Tibial nerve (tissue), 3 donors: ENCODE measurements at regions not wholly inside any gene's neighbourhood (a gene's known extent, or its start where the extent isn't known, plus 50 kb on each side); places are given as distances from the start of the nearest gene placed in this dataset.

ENCODE experiments used
- POLR2A ChIP-seq, 2 donors: fragments of 450-650 bp; IDR thresholded peaks; one replicate each; pipeline ENCODE4 v1.6.1; 2017; ENCODE audit warnings: antibody characterized with exemption in 2 of 2, mild to moderate bottlenecking in 2 of 2, moderate library complexity in 2 of 2
- TF ChIP-seq, protein P1 (sequence below), 5 experiments: fragments of 200-600 bp in 3 of 5; fragments of 450-650 bp in 2 of 5; sonication (generic) in 3 of 5; IDR thresholded peaks; one replicate each; pipeline ENCODE4 v1.5.1; 2016 to 2019; ENCODE audit warnings: antibody characterized with exemption in 5 of 5, mild to moderate bottlenecking in 3 of 5, moderate library complexity in 2 of 5

GRCh38 chr2:228848638-228849037 is 422.4 kb downstream of the PID1 start:
- TF ChIP-seq, protein P1, sequence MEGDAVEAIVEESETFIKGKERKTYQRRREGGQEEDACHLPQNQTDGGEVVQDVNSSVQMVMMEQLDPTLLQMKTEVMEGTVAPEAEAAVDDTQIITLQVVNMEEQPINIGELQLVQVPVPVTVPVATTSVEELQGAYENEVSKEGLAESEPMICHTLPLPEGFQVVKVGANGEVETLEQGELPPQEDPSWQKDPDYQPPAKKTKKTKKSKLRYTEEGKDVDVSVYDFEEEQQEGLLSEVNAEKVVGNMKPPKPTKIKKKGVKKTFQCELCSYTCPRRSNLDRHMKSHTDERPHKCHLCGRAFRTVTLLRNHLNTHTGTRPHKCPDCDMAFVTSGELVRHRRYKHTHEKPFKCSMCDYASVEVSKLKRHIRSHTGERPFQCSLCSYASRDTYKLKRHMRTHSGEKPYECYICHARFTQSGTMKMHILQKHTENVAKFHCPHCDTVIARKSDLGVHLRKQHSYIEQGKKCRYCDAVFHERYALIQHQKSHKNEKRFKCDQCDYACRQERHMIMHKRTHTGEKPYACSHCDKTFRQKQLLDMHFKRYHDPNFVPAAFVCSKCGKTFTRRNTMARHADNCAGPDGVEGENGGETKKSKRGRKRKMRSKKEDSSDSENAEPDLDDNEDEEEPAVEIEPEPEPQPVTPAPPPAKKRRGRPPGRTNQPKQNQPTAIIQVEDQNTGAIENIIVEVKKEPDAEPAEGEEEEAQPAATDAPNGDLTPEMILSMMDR (IDR thresholded peaks at IDR 0.05) = no peak
- TF ChIP-seq POLR2A (IDR thresholded peaks at IDR 0.05) = no peak
